ENCODE measurements at regions not wholly inside any gene's neighbourhood (a gene's known extent, or its start where the extent isn't known, plus 50 kb on each side); places are given as distances from the start of the nearest gene placed in this dataset.
"Not testable (repeated sequence)": the region's sequence is repeated elsewhere in the genome, so short reads cannot be mapped to it uniquely, and the experiment has no call there.

DNA sequence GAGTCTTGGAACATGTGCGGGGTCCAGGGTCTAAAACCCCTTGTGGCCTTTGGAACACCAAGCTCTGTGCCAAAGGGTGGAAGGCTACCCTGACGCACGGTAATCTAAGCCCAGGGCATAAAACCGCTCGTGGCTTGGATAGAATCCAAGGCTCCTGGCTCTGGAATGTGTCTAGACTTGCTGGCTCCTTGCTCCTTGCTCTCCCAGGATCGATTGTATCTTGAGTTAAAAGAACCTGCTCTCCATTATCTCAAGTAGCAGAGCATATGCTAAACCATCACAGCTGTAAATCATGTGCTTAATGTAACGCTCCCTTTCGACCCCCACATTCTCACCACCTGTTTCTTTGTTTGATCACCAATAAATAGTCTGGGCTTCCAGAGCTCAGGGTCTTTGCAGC lies 50.3 kb downstream of the TLCD4 start:
- not testable (repeated sequence) for DNase-seq (ENCODE audit: low spot score)

DNA sequence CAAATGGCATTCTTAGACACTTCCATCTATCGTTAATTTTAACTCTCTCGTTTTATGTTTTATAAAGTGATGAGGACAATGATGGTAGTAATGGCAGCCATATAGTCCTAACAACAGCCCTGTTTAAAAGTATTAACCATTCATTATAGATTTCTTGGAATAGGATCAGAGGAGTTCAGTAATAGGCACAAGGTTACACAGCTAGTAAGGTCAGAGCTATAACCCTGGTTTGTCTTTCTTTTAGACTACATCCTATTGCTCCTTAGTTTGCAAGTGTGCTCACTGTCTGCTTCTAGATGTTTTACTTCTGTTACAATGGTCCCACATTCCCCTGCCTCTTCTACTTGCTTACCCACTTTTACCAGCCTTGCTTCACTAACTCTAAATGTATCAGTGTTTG lies 50.9 kb downstream of the TLCD4 start:
- DNase-seq (ENCODE audit: low spot score): no peak

GRCh38 chr1:95168761-95169351 lies 51.7 kb downstream of the TLCD4 start:
- DNase-seq (ENCODE audit: low spot score): no peak

DNA sequence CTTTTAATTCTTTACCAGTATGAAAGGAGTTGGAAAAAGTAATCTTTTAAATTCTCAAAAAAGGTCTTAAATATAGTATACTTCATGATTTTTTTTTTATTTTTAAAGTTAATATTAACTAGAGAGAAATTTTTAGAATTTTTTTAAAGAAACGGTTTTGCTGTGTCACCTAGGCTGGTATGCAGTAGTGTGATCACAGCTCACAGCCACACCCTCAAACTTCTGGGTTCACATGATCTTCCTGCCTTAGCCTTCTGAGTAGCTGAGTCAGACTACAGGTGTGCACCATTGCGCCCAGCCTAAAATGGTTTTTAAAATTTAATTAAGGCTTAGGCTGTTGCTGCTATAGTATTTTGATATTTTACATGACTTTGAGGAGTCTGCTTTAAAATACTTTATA lies 52.4 kb downstream of the TLCD4 start:
- no peak for DNase-seq (ENCODE audit: low spot score)

GRCh38 chr1:95171270-95172245 lies 54.4 kb downstream of the TLCD4 start:
- DNase-seq (ENCODE audit: low spot score): no peak

GRCh38 chr1:95176861-95177260 lies 57.1 kb upstream of the RWDD3 start:
- DNase-seq (ENCODE audit: low spot score): no peak

- no peak for DNase-seq (ENCODE audit: low spot score)
Measured at GRCh38 chr1:95179205-95179986, 54.6 kb upstream of the RWDD3 start.

- DNase-seq (ENCODE audit: low spot score): no peak
Measured at GRCh38 chr1:95180371-95180770, 53.6 kb upstream of the RWDD3 start.

DNA sequence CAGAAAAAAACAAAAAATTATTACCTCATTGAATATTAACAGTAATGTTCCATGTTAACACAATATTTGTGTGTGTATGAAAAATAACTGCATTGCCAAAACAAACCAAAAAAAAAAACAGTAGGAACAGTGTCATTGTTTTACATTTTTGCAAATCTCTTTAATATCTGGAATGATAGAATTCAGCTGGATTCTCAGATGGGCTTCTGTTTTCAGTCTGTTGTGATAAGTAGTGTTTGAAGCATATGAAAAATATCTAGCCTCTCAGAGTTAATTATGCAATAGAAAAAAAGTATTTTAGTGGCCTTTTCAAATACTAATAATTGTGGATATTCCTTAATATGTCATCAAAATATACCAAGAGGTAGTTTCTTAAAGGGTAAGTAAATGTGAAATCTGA lies 52.9 kb upstream of the RWDD3 start:
- no peak for DNase-seq (ENCODE audit: low spot score)

- peak; percentile 34 for DNase-seq (ENCODE audit: low spot score)
Measured at GRCh38 chr1:95183952-95184351, 50.1 kb upstream of the RWDD3 start.

Data from putamen (tissue), 1 donor.